Tibial nerve (tissue), 4 donors: ENCODE measurements at regions not wholly inside any gene's neighbourhood (a gene's known extent, or its start where the extent isn't known, plus 50 kb on each side); places are given as distances from the start of the nearest gene placed in this dataset.

Experiments used
- EP300 ChIP-seq, 2 donors: sonication (generic); formaldehyde crosslinking; IDR thresholded peaks; one replicate each; pipeline ENCODE4 v1.6.1; 2017; ENCODE audit warnings: antibody characterized with exemption in 2 of 2, mild to moderate bottlenecking in 1 of 2
- TF ChIP-seq, protein P1 (sequence below), 5 experiments: fragments of 200-600 bp in 3 of 5; fragments of 450-650 bp in 2 of 5; sonication (generic) in 3 of 5; IDR thresholded peaks; one replicate each; pipeline ENCODE4 v1.5.1; 2016 to 2019; ENCODE audit warnings: antibody characterized with exemption in 5 of 5, mild to moderate bottlenecking in 3 of 5, moderate library complexity in 2 of 5

DNA sequence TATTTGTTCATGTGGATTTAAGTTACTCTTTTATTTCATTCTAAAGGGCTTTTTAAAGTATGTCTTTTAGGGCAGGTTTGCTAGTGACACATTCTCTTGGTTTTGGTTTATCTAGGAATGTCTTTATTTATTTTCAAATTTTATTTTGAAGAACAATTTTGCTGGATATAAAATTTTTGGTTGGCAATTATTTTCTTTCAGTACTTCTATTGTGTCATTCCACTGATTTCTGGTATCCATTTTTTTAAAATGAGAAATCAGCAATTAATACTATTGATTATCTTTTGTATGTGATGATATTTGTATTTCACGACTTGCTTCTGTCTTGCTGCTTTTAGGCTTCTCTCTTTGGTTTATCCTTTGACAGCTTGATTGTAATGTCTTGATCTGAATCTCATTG, 756.3 kb downstream of the INHBA start:
- TF ChIP-seq, protein P1, sequence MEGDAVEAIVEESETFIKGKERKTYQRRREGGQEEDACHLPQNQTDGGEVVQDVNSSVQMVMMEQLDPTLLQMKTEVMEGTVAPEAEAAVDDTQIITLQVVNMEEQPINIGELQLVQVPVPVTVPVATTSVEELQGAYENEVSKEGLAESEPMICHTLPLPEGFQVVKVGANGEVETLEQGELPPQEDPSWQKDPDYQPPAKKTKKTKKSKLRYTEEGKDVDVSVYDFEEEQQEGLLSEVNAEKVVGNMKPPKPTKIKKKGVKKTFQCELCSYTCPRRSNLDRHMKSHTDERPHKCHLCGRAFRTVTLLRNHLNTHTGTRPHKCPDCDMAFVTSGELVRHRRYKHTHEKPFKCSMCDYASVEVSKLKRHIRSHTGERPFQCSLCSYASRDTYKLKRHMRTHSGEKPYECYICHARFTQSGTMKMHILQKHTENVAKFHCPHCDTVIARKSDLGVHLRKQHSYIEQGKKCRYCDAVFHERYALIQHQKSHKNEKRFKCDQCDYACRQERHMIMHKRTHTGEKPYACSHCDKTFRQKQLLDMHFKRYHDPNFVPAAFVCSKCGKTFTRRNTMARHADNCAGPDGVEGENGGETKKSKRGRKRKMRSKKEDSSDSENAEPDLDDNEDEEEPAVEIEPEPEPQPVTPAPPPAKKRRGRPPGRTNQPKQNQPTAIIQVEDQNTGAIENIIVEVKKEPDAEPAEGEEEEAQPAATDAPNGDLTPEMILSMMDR (IDR thresholded peaks at IDR 0.05) = no peak
- no peak for TF ChIP-seq EP300 (IDR thresholded peaks at IDR 0.05)
